ENCODE measurements at regions not wholly inside any gene's neighbourhood (a gene's known extent, or its start where the extent isn't known, plus 50 kb on each side); places are given as distances from the start of the nearest gene placed in this dataset.

- no peak overlapping the region for H3K4me3 ChIP-seq (ENCODE audit: low read length)
- no peak for DNase-seq (ENCODE audit: low read depth)
These were observed 54.5 kb upstream of the PSD2 start for GRCh38 chr5:139740992-139741672.

GRCh38 chr5:139741823-139742172 lies 53.8 kb upstream of the PSD2 start:
- DNase-seq (ENCODE audit: low read depth) = no peak
- TF ChIP-seq CTCF (IDR thresholded peaks at IDR 0.05; ENCODE audit: insufficient read depth, low read depth, low read length, missing control alignments) = no peak
- no peak overlapping the region for H3K4me3 ChIP-seq (ENCODE audit: low read length)

More at GRCh38 chr5:139740992-139741672, 54.5 kb upstream of the PSD2 start:
- TF ChIP-seq CTCF (IDR thresholded peaks at IDR 0.05; ENCODE audit: insufficient read depth, low read depth, low read length, missing control alignments) = no peak

GRCh38 chr5:139742173-139742903 lies 53.3 kb upstream of the PSD2 start:
- DNase-seq (ENCODE audit: low read depth) = no peak
- no peak overlapping the region for H3K4me3 ChIP-seq (ENCODE audit: low read length)
- no peak for TF ChIP-seq CTCF (IDR thresholded peaks at IDR 0.05; ENCODE audit: insufficient read depth, low read depth, low read length, missing control alignments)

GRCh38 chr5:139743001-139743771 lies 52.4 kb upstream of the PSD2 start:
- DNase-seq (ENCODE audit: low read depth) = no peak
- no peak for TF ChIP-seq CTCF (IDR thresholded peaks at IDR 0.05; ENCODE audit: insufficient read depth, low read depth, low read length, missing control alignments)
- H3K4me3 ChIP-seq (ENCODE audit: low read length) = no peak overlapping the region

- no peak for TF ChIP-seq CTCF (IDR thresholded peaks at IDR 0.05; ENCODE audit: insufficient read depth, low read depth, low read length, missing control alignments)
- H3K4me3 ChIP-seq (ENCODE audit: low read length) = no peak overlapping the region
- DNase-seq (ENCODE audit: low read depth) = no peak
These were observed 51.8 kb upstream of the PSD2 start for GRCh38 chr5:139743804-139744203.

GRCh38 chr5:139744471-139745131 lies 51.0 kb upstream of the PSD2 start:
- no peak for DNase-seq (ENCODE audit: low read depth)
- H3K4me3 ChIP-seq (ENCODE audit: low read length) = no peak overlapping the region
- TF ChIP-seq CTCF (IDR thresholded peaks at IDR 0.05; ENCODE audit: insufficient read depth, low read depth, low read length, missing control alignments) = no peak

Data from epithelial cell of esophagus (primary cell).